Activated CD4-positive, alpha-beta T cell treated with anti-CD3 and anti-CD28 coated beads, Interleukin-2, amount 10 ng/mL, durations not matched to agents 7 days and 5 days (primary cell): ENCODE measurements at regions not wholly inside any gene's neighbourhood (a gene's known extent, or its start where the extent isn't known, plus 50 kb on each side); places are given as distances from the start of the nearest gene placed in this dataset.

Experiments used
- CTCF ChIA-PET: fragments of 350-600 bp; sonication (Branson Sonifier 250); formaldehyde crosslinking; loops from one replicate; lab custom pipeline; 2021; ENCODE audit warnings: antibody characterized with exemption; lab: Charles Lee
- POLR2A ChIA-PET: fragments of 350-600 bp; sonication (Branson Sonifier 250); formaldehyde crosslinking; loops from one replicate; lab custom pipeline; 2021; ENCODE audit warnings: antibody characterized with exemption; lab: Charles Lee
- DNase-seq: peaks from one replicate; pipeline ENCODE4 v3.0.0-alpha.2; 2020
- H3K27ac Mint-ChIP-seq: one replicate; pipeline ENCODE4 v1.8.0; 2021; ENCODE audit warnings: mild to moderate bottlenecking, moderate library complexity, mixed read lengths
- H3K27me3 Mint-ChIP-seq: one replicate; pipeline ENCODE4 v1.8.0; 2021; ENCODE audit warnings: mixed read lengths
- H3K36me3 Mint-ChIP-seq: one replicate; pipeline ENCODE4 v1.8.0; 2021; ENCODE audit warnings: low read depth, mixed read lengths
- H3K4me1 Mint-ChIP-seq: one replicate; pipeline ENCODE4 v1.8.0; 2021; ENCODE audit warnings: mixed read lengths
- H3K4me3 Mint-ChIP-seq: one replicate; pipeline ENCODE4 v1.8.0; 2021; ENCODE audit warnings: mild to moderate bottlenecking, moderate library complexity, mixed read lengths
- H3K9me3 Mint-ChIP-seq: one replicate; pipeline ENCODE4 v1.8.0; 2021; ENCODE audit warnings: mixed read lengths

DNA sequence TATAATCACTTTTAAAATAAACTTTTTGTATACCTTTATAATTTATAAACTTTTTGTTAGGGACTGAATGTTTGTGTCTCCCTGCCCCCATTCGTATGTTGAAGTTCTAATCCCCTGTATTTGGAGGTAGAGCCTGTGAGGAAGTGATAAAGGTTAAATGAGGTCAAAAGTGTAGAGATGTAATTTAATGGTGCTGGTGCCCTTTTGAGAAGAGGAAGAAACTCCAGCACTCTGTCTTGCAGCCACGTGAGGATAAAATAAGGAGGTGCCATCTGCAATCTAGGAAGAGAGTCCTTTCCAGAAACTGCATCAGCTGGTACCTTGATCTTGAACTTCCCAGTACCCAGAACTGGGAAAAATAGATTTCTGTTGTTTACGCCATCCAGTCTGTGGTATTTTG, 106.1 kb upstream of the RGMA start:
- Mint-ChIP-seq H3K4me3 (no peak overlapping the region), H3K27ac (no peak overlapping the region), H3K27me3 (peaks cover 18% of the 10 kb centered on the region), H3K36me3 (no peaks in the 10 kb centered on the region), H3K4me1 (no peaks in the 10 kb centered on the region), H3K9me3 (no peaks in the 10 kb centered on the region)
- POLR2A ChIA-PET = no interaction called here
- CTCF ChIA-PET = interaction anchor here (1.2 kb wide), 1 partner anchor 15 kb away, joined by 3 read pairs; no protein-coding TSS in a partner anchor
- DNase-seq = no peak

DNA sequence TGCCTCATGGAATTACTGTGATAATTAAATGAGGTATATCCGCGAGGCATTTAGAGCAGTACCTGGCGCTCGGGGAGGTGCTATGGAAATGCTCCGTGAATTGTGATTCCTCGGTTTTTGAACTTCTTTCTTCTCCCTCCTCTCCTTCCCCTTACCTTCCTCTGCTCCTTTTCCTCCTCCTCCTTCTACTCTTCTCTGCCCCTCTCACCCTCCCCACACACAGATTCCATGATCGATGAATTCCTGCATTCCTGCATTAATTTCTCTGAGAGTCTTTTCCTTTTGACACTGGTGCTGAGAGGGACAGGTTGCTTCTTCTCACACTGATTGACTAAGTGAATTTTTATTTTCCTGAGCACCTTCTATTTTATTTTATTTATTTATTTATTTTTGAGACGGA, 101.2 kb upstream of the RGMA start:
- POLR2A ChIA-PET = no interaction called here

DNA sequence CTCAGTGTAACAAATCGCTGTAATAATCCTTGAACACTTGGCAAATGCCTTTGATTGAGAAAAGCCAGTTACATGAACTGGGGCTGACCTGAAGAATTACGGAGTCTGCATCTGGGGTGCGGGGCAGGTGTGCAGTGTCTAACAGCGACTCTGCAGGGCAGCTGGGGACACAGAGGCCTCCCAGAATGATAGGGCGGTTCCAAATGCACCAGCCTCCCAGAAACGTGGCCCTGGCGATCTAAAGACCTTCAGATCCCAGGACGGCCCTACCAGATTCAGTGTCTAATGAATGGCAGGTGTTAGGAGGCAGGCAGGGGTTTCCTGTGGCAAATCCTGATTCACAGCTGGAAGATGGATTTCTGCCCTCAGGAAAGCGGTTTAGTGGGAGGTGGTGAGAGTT, 100.5 kb upstream of the RGMA start:
- Mint-ChIP-seq H3K9me3 (no peaks in the 10 kb centered on the region), H3K36me3 (no peaks in the 10 kb centered on the region), H3K4me1 (no peaks in the 10 kb centered on the region), H3K27ac (no peak overlapping the region), H3K4me3 (no peak overlapping the region), H3K27me3 (peaks cover 21% of the 10 kb centered on the region)
- CTCF ChIA-PET = no interaction called here
- POLR2A ChIA-PET = no interaction called here
- no peak for DNase-seq

More for the DNA sequence above, 101.2 kb upstream of the RGMA start:
- no peaks in the 10 kb centered on the region for H3K4me1 Mint-ChIP-seq
- CTCF ChIA-PET = no interaction called here
- H3K4me3 Mint-ChIP-seq = no peak overlapping the region
- H3K9me3 Mint-ChIP-seq = no peaks in the 10 kb centered on the region
- no peaks in the 10 kb centered on the region for H3K36me3 Mint-ChIP-seq
- H3K27ac Mint-ChIP-seq = no peak overlapping the region
- DNase-seq = no peak
- H3K27me3 Mint-ChIP-seq = peaks cover 24% of the 10 kb centered on the region

DNA sequence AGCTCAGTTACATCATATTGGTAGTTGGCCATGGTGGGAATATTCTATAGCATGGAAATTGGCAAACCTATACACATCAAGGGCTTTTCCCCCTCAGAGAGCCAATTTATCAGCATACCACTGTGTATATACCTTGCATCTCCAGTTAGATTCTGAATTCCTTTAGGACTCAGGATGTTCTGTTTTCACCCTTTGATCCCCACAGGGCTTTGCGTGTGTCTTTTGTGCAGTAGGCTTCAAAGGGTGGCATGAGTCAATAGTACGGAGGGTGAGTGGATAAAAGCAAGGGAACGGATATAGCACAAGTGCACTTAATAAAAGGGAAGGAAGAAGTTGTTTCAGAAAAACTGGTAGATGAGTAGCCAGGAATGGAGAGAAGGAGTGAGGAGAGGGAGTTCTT, 99.2 kb upstream of the RGMA start:
- CTCF ChIA-PET = no interaction called here
- H3K4me1 Mint-ChIP-seq = no peaks in the 10 kb centered on the region

DNA sequence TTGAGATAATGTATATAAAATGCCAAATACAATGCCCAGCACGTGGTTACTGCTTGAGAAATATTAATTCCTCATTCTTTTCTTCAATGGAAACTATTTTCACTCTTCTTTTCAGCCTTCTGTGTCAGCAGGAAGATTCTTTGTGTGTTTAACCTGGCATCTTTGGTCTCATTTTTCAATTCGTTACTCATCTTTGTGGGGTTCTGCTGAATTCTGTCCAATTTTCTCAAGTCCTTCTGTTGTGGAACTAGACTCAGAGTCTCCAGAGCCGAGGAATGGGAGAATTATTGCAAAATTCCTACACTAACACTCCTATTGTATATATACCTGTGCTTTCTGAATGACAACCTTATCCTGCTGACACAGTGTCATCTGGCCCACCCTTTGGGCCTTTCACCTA, 96.8 kb upstream of the RGMA start:
- no peaks in the 10 kb centered on the region for H3K9me3 Mint-ChIP-seq
- POLR2A ChIA-PET = no interaction called here
- H3K27me3 Mint-ChIP-seq = peaks cover 21% of the 10 kb centered on the region
- no peaks in the 10 kb centered on the region for H3K4me1 Mint-ChIP-seq
- CTCF ChIA-PET = no interaction called here
- DNase-seq = no peak
- H3K36me3 Mint-ChIP-seq = no peaks in the 10 kb centered on the region
- no peak overlapping the region for H3K27ac Mint-ChIP-seq
- no peak overlapping the region for H3K4me3 Mint-ChIP-seq

More for the DNA sequence above, 99.2 kb upstream of the RGMA start:
- H3K9me3 Mint-ChIP-seq = no peaks in the 10 kb centered on the region
- H3K27me3 Mint-ChIP-seq = peaks cover 21% of the 10 kb centered on the region
- H3K36me3 Mint-ChIP-seq = no peaks in the 10 kb centered on the region
- POLR2A ChIA-PET = no interaction called here
- H3K27ac Mint-ChIP-seq = no peak overlapping the region
- H3K4me3 Mint-ChIP-seq = no peak overlapping the region
- DNase-seq = no peak

DNA sequence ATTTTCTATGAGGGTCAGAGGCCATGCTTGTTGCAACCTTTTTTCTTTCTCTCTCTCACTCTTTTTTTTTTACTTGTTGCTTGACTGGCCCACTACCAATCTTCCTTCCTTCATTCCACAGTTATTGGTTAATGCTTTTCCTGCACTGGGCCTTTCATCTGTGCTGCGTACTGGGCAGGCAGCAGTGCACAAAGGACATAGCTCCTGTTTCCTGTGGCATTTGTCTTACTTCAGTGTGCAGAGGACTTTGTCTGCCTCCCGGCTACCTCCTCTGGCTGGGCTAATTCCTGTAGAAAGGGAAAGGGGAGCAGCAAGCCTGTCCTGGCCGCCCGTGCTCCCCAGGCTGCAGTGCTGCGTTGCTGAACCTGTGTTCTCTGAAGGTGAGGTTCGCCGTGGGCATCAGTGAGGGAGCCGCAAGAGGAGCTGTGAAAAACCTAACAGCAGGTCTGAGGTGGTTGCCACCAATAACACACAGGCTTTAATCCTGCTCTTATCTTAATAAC, 93.7 kb upstream of the RGMA start:
- H3K4me1 Mint-ChIP-seq = no peaks in the 10 kb centered on the region
- H3K36me3 Mint-ChIP-seq = no peaks in the 10 kb centered on the region
- H3K27me3 Mint-ChIP-seq = peaks cover 6% of the 10 kb centered on the region
- H3K27ac Mint-ChIP-seq = no peak overlapping the region
- H3K4me3 Mint-ChIP-seq = no peak overlapping the region
- no peaks in the 10 kb centered on the region for H3K9me3 Mint-ChIP-seq
- ChIA-PET CTCF (no interaction called here), POLR2A (no interaction called here)
- no peak for DNase-seq

DNA sequence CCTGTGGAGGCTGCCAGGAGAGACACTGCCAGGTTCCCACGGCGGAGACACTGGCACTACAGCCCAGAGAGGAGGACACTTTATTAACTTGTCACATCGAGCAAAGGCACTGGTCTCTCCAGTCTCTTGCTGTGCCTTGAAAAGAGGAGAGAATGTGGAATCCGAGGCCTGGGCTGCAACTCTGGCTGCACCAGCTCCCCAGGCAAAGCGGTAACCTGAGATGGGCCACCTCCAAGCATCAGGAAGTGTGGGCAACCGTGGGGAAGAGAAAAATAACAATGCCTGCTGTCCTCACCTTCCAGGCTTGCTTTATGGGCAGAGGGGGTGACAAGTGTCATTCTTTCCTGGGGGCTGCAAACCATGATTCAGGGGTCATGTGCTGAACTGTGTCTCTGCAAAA, 91.6 kb upstream of the RGMA start:
- Mint-ChIP-seq H3K27ac (no peak overlapping the region), H3K9me3 (no peaks in the 10 kb centered on the region), H3K4me1 (no peaks in the 10 kb centered on the region), H3K4me3 (no peak overlapping the region), H3K27me3 (peaks cover 2% of the 10 kb centered on the region), H3K36me3 (no peaks in the 10 kb centered on the region)
- ChIA-PET POLR2A (no interaction called here), CTCF (interaction anchor here (0.9 kb wide), 1 partner anchor 14 kb away, joined by 3 read pairs; no protein-coding TSS in a partner anchor)
- no peak for DNase-seq

DNA sequence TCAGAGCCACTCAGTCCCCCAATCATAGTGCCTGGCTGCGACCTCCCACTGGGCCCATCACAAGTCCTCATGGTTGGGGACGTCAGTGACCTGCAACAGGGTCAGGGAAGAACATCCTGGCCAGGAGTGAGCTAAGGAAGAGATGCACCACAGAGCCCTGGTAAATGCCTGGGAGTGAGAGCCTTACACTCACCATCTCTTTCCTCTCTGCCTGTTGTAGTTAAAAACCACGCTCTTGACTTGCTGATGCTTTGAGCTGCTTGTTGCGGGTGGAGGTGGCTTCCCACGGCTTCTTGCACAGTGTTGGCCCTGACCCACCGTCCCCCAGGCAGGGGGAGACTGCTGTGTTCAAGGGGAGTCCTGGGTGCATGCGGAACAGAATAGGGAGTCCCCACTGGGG, 91.1 kb upstream of the RGMA start:
- POLR2A ChIA-PET = no interaction called here
- H3K4me1 Mint-ChIP-seq = no peaks in the 10 kb centered on the region
- CTCF ChIA-PET = interaction anchor here (0.9 kb wide), 1 partner anchor 14 kb away, joined by 3 read pairs; no protein-coding TSS in a partner anchor
- no peak for DNase-seq
- no peaks in the 10 kb centered on the region for H3K9me3 Mint-ChIP-seq
- no peak overlapping the region for H3K27ac Mint-ChIP-seq
- H3K4me3 Mint-ChIP-seq = no peak overlapping the region
- peaks cover 5% of the 10 kb centered on the region for H3K27me3 Mint-ChIP-seq
- H3K36me3 Mint-ChIP-seq = no peaks in the 10 kb centered on the region

DNA sequence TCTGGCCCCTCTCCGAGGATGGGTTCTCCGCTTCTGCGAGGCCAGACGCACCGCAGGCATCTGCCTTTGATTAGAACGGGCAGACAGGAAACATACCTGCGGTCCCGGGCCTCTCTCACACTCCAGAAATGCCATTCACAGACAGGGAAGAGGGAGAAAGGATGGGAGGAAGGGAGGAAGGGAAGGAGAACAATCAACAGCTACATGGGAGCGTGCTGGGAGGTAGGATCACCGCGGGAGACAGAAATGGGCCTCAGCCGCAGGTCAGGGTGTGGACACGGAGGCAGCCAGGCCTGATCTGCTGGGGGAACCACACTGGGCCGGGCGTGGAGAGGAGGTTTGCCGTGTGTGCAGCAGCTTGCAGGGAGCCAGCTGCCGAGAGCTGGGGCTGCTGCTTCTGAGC, 90.7 kb upstream of the RGMA start:
- H3K27me3 Mint-ChIP-seq = peaks cover 7% of the 10 kb centered on the region
- DNase-seq = no peak
- H3K4me3 Mint-ChIP-seq = no peak overlapping the region
- ChIA-PET POLR2A (no interaction called here), CTCF (interaction anchor here (0.9 kb wide), 1 partner anchor 15 kb away, joined by 3 read pairs; no protein-coding TSS in a partner anchor)
- H3K9me3 Mint-ChIP-seq = no peaks in the 10 kb centered on the region
- H3K36me3 Mint-ChIP-seq = no peaks in the 10 kb centered on the region
- H3K27ac Mint-ChIP-seq = no peak overlapping the region
- no peaks in the 10 kb centered on the region for H3K4me1 Mint-ChIP-seq

DNA sequence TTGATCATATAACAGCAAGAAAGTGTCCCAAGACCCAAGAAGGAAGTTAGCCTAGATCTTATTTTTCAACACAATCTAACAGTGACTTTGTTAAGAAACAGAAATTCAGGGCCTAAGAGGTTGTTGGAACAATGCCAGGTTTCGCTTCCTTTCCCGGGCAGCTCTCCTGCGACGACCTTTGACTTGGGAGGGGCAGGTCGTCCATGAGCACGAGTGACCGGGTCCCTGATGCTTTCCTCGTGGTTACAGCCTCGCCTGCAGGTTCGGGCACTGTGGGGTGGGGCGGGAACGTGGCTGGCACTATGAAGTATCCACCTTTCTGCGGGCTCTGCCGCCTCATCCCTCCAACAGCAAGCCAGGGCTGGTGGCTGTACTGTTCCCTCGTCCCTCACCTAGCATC, 90.1 kb upstream of the RGMA start:
- ChIA-PET CTCF (no interaction called here), POLR2A (no interaction called here)
- Mint-ChIP-seq H3K4me1 (no peaks in the 10 kb centered on the region), H3K27ac (no peak overlapping the region), H3K4me3 (no peak overlapping the region), H3K36me3 (no peaks in the 10 kb centered on the region), H3K27me3 (peaks cover 7% of the 10 kb centered on the region), H3K9me3 (peaks cover 2% of the 10 kb centered on the region)
- no peak for DNase-seq

DNA sequence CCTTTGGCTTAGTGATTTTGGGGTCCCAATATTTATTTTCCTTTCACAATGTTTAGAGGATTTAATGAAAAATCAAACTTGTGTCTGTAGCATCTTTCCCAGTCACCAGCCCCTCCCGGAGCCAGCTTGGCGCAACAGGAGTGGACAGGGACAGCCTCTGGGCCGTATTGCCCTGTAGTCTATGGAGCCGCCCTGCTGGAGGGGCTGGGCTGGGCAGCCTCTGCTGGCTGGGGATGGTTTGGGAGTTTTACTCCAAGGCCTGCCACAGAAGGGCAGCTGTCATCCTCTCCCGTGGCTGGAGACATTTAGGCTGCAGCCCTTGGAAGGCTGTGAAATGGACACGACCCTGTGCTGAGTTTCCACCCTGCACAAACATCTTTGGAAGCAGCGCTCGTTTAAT, 89.4 kb upstream of the RGMA start:
- no peak for DNase-seq
- H3K36me3 Mint-ChIP-seq = no peaks in the 10 kb centered on the region
- POLR2A ChIA-PET = no interaction called here
- CTCF ChIA-PET = no interaction called here
- no peaks in the 10 kb centered on the region for H3K4me1 Mint-ChIP-seq
- peaks cover 2% of the 10 kb centered on the region for H3K9me3 Mint-ChIP-seq
- no peak overlapping the region for H3K27ac Mint-ChIP-seq
- H3K4me3 Mint-ChIP-seq = no peak overlapping the region
- H3K27me3 Mint-ChIP-seq = peaks cover 7% of the 10 kb centered on the region

DNA sequence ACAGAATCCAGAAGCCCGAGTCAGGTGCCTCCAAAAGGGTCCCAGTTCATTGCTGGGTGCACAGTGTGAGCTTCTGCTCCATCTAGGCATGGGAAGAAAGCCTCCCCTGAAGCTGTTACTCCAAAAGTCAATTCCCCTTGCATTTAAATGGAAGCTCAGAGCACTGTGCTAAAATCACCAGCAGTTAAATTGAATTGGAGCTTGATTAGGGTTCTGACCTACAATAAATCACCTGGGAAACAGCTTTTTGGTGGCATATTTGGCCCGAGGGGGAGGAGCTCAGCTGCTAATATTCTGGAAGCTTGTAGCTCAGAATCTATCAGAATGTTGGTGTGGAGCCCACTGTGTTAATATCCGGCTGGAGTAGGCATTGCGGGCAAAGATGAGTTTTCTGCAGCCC, 87.1 kb upstream of the RGMA start:
- Mint-ChIP-seq H3K36me3 (no peaks in the 10 kb centered on the region), H3K27me3 (peaks cover 12% of the 10 kb centered on the region), H3K27ac (no peak overlapping the region), H3K4me3 (no peak overlapping the region), H3K4me1 (no peaks in the 10 kb centered on the region), H3K9me3 (peaks cover 6% of the 10 kb centered on the region)
- DNase-seq = no peak
- ChIA-PET CTCF (interaction anchor here (0.6 kb wide), 1 partner anchor 32 kb away, joined by 3 read pairs; no protein-coding TSS in a partner anchor), POLR2A (interaction anchor here (0.6 kb wide), 1 partner anchor 262 kb away, joined by 3 read pairs; no protein-coding TSS in a partner anchor)

DNA sequence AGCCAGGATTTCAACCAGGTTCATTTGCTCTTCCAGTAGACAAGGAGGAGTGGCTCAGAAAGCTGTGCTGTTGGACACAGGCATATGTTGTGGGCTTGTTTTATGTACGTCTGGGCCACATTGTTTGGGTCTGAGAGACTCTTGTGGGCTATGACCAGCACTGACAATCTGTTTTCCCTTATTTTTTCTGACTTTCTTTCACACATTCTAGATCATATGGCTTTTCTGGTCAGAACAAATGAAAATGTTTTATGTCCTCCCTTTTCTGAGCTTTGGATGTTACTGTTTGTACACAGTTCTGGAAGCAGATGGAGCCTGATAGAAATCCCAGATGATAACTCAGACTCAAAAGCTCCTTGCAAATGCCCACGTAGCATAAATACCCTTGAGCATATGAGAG, 85.8 kb upstream of the RGMA start:
- no peaks in the 10 kb centered on the region for H3K4me1 Mint-ChIP-seq
- H3K27me3 Mint-ChIP-seq = peaks cover 16% of the 10 kb centered on the region
- peaks cover 6% of the 10 kb centered on the region for H3K9me3 Mint-ChIP-seq
- H3K27ac Mint-ChIP-seq = no peak overlapping the region
- CTCF ChIA-PET = no interaction called here
- no peak for DNase-seq
- H3K4me3 Mint-ChIP-seq = no peak overlapping the region
- POLR2A ChIA-PET = no interaction called here
- no peaks in the 10 kb centered on the region for H3K36me3 Mint-ChIP-seq

DNA sequence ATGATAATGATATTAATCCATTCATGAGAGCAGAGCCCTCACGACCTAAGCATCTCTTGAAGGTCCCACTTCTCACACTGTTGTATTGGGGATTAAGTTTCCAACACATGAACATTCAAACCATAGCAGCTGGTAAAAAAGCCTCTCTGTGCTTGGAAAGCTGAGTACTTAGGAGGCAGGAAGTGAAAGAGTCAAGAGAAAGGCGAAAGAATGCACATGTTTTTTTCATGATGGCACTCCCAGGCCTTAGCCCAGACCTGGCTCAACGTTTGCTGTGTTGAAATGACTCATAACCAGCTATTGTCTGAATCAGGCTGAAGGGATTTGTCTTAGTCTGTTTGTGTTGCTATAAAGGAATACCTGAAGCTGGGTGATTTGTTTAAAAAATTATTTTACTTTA, 84.4 kb upstream of the RGMA start:
- ChIA-PET CTCF (no interaction called here), POLR2A (no interaction called here)
- Mint-ChIP-seq H3K36me3 (no peaks in the 10 kb centered on the region), H3K4me1 (no peaks in the 10 kb centered on the region), H3K9me3 (peaks cover 6% of the 10 kb centered on the region), H3K27me3 (peaks cover 19% of the 10 kb centered on the region), H3K4me3 (no peak overlapping the region), H3K27ac (no peak overlapping the region)
- DNase-seq = no peak
